Limb (tissue), 2 donors: ENCODE measurements at regions not wholly inside any gene's neighbourhood (a gene's known extent, or its start where the extent isn't known, plus 50 kb on each side); places are given as distances from the start of the nearest gene placed in this dataset.

Experiments
- DNase-seq, 2 donors: peaks; one replicate each; pipeline ENCODE4 v3.0.0-alpha.2; 2016; ENCODE audit errors: extremely low spot score in 2 of 2

DNA sequence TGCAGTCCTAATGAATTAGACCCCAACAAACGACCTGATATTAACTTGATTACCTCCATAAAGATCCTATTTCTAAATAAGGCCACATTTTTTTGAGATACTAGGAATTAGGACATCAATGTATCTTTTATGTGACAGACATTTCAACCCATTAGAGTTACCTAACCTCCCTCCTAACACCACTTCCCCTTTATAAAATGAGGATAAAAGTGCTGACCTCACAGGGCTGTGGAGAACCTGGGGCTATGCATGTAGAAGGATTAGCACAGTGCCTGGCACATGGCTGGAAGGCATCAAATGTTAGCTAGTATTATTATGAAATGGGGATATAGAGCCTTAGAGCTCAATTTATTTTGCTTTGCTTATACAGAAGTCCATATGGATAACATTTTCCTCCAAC lies 53.5 kb upstream of the LRRN1 start:
- no peak for DNase-seq

DNA sequence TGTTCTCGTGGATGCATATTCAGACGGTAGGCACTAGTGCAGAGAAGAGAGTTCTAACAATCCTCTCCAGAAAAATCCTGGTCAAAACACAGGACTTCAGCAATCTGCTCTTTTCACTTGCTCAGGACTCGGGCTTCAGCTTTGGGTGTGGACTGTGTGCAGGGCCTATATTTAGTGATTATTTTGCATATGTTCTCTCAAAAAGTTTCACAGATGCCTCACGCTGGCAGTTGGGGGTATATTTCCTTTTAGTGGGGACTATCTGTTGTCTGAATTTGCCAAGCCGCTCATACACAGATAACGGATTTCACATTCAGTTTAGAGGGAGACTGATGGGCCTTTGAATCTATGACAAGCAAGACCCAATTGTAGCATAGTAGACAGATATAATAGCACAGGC lies 54.4 kb upstream of the LRRN1 start:
- no peak for DNase-seq

DNA sequence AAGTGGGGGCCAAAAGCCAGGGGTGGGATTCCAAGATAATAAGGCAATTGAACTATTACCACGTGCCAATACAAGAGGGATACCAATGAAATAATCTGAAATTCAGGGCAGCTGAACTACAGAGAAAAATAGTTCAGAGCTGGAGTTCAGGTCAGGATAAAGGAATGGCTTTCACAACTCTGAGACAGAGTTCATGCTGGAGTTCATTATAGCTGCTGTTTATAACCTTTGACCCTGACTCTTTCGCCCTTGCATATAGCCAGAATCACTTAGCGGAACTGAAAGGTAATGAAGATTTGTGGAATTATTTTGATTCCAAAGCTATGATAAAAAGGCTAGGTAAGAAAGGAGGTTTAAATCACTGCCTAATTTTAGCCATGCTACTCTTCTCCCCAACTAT lies 55.5 kb upstream of the LRRN1 start:
- no peak for DNase-seq

DNA sequence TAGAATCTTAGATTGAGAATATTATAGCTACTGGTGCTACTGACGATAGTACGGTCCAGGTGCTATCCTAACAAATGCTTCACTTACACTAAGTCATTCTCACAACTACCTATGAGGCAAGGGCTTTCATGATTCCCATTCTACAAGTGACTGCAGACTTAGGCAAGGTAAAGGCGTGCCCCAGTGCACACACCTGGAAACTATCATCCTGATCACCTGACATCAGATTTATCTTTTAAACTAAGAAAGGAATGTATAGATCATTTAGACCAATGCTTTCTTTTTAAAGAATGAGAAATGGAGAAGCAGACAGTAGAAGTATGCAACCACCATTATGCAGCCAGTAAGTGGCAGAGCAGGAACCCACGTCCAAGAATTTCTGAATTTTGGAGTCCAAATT lies 59.2 kb upstream of the LRRN1 start:
- no peak for DNase-seq

DNA sequence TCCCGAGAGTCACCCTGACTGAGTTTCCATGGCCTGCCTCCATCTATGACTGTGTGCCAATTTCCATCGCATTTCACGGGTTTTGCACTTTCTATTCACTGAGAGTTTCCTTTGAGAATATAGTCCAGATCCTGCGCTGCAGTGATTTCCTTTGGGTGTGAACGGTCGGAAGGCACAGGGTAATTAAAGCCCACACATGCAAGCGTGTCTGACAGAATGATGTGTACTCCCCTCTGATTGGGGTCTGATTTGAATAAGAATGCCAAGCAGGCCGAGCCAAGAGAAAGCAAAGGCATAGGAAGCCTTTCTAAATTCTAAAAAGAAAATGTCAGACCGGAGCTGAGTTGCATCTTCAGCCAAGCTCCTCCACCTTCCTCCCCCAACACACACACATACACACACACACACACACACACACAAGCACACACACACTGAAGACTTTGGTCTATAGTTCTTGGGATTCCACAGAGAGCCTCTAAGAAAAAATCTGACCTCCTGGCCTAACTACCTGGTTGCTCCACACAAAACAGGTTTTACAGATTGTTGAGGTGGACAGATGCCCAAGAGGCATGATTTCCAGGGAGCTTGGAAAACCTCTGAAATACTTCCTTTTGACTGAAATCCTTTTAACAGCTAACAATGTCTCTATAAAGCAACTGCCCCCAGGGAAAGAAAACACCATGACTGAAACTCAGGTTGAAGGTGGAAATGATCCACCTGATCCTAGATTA lies 59.7 kb upstream of the LRRN1 start:
- no peak for DNase-seq

DNA sequence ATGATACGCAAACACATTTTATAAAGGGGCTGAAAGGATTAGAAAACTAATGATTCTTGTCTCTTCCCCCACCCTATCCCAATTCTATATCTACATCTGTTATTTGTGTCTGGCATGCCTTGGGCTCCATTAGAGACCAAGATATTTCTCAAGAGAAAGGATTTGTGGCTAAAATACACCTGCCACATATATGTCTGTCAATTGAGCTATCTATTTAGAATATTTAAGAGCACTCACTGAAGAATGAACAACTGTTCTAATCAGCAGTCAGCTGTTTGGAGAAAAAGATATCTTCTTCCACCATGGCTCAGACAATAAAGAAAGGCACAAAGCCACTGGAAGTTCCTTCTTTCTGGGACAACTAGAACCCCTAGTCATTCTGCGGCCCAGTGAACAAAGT lies 61.7 kb upstream of the LRRN1 start:
- peak in 1 of 2 donors; percentile 25 for DNase-seq

DNA sequence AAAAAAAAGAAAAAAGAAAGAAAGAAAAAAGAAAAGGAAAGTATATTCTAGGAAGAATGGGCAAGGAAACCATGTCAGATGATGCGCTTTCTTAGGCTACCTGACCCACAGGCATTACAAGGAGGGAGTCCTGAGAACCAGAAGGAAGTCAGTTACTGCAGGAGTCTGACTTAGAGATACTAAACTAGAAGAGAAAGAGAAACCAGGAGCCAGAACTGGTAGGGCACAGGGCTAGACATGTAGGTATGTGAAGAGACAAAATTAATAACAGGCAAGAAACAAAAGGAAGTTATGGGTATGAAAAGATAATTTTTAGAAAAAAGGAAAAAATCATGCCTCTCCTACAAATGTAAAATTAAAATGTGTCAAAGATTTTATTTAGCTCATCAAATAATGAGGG lies 63.3 kb upstream of the LRRN1 start:
- no peak for DNase-seq

DNA sequence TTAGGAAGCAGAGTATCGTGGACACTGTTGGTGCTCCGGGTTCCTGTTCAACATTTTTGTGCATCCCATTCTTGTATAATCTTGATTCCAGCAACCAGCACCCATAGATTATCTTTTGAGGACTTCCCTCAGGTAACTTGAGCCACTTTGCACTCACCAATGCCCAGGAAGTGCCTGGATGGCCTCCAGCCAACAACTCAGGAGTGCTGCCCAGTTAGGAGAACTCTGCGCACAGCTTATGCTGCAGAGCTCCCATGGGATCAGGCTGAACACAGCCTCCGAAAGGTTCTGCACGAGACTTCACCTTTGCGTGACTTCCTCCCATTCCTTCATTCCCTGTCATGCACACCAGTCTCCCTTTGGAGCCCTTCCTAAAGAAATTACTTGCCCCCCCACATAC lies 64.3 kb upstream of the LRRN1 start:
- no peak for DNase-seq

DNA sequence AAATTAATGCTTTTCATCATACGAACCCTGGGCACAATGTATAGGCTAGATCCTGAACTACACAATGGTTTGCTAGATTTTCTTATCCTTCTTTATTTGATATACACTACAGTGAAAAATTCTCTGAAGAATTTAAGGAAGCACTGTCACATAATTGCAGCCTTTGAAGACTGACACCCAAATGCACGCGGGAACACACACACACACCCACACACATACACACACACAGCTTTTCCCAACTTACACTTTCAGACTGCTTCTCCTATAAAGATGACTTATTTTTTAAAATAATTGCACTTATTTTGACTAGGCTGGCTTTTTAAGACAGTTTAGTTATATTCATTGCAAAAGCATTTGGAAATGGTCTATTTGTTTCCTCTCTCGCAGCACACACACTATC lies 70.0 kb upstream of the LRRN1 start:
- no peak for DNase-seq

DNA sequence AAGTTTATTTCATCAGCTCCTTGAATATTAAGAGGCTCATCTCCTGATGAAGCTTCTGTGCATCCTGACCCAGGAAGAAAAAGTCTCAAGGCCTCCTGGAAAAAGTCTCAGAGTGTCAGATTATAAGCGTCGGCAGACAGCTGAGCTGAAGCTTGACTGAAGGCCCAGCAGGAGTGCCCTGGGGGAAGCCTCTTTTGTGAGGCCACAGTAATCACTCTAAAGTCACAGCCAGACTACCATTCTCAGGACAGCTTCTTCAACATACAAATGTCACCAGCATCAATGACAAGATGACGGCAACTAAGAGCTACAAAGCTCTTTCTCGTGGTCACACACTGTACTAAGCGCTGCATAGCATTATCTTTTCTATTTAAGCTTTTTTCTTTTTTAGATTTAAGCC lies 72.7 kb upstream of the LRRN1 start:
- DNase-seq: no peak

DNA sequence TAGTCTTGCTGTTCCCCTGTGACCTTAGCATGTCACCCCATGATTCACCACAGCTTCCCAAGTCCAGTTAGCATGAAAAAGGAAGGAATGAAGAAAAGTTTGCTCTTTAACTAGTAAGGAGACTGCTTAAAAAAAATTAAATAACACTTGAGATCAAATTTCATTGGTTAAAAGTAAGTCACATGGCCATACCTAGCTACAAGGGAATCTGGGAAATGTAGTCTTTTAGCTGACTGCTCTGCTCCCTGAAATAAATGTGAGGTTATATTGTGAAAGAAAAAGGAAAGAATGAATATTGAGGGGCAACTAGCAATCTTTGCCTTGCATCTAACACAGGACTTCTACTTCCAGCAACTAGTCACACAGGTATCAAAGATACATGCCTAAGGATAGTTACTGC lies 84.7 kb upstream of the LRRN1 start:
- no peak for DNase-seq

DNA sequence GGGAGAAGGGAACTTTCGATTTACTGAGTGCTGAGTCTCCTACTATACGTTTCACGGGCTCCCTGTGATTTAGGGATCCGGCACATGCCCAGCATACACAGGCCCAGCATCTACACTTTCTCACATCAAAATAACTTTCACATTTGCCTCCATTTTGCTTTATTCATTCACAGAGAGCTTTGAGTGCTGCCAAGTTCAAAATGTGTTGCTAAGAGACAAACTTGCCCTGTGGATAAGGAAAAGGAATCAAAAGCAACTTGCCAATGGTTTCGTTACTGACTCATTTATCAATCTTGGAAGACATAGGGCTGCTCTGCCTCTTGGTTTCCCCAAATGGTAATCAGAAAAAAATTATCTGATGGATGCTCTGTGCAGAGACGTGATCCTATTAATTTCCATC lies 86.3 kb upstream of the LRRN1 start:
- DNase-seq: no peak

DNA sequence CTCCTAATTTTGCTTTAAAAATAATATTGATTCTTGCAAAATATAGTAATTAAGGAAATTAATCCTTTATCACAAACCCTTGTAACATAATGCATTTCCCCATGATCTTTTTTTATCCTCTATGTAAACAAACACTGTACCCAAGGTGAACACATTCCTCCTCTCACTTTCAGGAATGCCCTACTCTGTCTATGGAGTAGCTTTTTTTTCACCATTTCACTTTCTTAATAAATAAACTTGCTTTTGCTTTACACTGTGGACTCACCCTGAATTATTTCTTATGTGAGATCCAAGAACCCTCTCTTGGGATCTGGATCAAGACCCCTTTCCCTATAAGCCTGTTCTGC lies 90.5 kb upstream of the LRRN1 start:
- DNase-seq: no peak

DNA sequence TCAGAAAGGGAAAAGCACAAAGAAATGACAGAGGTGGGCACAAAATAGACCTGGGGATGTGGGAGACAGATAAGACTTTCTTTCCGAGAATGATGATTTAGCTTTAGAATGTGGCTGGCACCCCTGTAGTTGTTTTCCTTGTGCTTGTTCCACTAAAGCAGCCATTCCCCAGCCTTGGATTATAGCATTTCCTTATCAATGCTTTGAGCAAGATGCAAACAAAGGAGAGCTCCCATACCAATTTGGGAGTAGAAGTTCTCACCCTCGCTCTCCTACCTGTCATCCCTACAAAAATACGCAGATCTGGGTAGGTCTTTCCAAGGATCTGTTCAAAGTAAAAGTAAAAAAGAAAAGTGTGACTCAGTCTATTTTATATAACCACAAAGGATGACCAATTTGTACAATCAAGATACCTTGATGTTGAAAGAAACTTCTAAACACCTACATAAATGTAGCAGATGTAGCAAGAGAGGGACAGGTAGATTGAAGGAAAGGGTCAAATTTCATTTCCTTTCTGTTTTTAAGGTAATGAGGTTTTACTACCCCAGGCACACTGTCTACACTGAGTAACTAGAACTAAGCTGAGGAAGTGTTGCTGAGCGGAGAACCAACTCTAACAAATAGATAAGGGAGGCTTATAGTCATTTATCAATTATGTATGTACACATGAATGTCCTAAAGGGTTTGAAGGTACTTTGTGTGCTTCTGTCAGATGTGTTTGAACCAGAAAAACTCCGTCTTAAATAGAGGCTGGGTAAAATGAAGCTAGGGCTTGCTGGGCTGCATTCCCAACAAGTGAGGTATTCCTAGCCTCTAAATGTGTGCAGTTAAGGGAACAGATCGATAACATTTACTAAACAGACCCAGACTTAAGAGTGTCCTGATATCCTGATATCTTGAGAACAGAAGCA lies 91.1 kb upstream of the LRRN1 start:
- DNase-seq: no peak

DNA sequence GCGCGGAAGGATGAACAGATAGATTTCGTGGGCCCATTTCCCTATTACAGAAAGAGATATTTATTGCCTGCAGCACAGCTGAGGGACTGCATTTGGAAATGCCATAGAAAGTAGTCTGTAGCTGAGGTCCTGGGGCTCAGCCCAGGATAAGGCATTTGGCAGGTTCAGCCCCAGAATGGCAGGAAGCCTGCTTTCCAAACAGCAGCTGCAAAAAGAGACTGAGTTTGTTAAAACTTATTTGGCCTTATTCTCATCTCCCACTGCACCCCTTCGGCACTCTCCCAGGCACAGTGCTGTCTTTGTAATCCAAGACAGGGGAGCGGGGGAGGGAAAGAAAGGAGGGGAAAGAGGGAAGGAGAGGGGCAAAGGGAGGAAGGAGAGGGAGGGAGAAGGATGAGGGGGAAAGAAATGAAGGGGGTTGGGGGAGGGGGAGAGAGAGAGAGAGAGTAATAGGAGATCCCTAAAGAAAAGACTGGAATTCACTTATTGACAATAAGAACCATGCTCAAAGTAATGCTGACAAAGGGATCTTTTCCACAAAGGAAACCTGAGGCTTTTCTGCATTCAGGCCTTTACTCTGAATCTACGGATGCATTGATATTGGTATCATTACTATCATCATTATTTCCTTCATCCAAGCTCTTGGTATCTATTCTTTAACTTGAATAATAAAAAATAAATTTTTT lies 94.0 kb upstream of the LRRN1 start:
- peak; percentile 66 to 84 for DNase-seq

DNA sequence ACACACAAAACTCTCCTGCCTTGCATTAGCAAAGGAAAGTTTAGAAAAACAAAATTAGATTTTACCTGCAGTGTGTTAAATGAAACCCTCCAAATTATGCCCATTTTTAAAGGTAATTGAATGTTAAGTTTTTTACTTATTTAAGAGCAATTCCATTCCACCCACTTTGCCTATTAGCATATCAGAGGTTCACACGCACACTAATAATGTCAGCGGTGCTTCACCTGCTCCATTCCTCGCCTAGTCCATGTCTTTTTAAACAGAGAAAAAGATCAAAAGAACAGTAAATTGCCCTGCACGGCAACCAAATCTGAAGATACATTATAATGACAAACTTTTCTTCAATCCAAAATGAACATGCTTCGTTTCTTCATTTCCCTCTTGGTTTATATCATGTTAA lies 97.3 kb upstream of the LRRN1 start:
- DNase-seq: no peak

DNA sequence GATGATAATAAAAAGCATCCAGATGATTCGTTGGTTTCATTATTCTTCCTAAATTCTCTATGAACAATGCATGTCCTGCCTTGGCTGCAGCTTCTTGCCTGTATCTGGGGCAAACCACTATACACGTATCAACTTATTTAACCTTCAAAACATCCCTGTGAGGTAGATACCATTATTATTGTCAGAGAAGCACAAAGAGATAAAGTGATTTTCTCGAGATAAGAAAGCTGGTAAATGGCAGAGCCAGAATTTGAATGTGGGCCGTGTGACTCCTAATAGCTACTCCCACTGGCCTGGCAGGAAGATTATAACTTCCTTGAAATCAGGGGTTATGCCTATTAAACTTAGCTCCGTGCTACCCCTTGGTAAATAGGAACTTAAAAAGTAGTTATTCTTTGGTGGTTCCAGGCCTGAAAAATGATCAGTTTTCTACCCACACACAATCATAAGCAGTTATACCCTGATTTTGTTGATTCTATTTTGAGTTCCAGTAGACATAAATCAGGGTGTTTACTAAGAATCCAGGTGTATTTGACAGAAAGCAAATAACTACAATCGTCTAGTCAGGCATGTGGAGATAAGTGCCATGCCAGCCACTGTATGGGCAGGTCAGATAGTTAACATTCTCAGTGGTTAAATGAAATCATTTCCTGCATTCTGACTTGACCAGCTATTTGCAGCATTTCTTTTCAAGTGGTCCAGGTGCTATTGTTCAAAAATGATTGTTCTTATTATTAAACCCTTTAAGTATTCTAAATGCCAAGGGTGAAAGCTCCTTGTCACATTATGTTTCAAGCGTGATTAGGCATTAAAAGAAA lies 99.2 kb upstream of the LRRN1 start:
- no peak for DNase-seq

DNA sequence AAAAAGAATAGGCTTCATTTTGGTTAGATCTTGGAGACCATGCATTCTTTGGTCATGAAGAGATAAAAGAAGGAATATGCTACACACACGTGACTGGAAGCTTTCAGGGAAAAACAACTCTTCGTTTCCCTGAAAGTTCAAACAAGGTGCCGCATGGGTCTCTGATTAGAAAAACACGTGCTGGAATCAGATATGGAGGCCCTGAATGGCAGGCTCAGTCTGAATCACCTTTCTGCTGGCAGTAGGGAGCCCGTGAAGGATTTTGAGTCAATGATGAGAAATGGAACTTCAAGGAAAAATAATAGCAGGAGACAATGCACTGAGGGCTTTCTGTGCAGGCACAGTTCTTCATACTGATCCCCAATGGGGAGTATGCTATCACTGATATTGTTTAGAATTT lies 99.8 kb upstream of the LRRN1 start:
- no peak for DNase-seq

DNA sequence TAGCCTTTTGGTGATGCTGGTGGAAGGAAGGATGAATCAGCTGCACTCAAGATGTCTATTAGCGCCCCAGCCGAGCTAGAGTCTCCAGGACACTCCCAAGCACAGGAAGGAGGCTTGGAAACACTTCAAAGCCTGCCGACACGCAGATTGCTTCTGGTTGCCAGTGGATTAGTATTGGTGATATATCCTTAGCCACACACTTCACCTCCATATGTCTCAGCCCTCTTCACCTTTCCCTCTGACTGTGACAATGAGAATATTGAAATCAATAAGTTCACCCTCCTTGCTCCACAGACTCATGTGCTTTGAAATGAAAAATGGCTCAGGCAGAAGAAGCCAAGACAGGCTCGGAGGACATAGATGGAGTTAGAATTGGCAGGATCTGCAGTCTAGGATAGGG lies 102.9 kb upstream of the LRRN1 start:
- no peak for DNase-seq

DNA sequence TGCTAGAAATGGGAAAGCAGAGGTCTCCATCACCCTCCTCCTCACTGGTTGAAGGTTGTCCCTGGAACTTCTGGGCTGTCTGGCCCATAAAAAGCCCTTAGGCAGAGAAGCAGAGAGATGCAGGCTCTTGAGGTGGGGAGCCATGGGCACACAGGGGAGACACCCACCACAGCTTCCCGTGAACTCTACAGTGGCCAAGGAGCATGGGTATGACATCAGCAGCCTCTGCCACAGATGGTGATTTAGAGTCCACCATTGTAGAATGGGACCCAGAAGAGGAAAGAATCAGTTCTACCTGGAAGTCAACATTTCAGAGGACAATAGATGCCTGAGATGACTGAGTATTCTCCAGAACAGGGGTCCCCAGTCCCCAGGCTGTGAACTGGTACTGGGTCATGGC lies 105.6 kb upstream of the LRRN1 start:
- DNase-seq: no peak

DNA sequence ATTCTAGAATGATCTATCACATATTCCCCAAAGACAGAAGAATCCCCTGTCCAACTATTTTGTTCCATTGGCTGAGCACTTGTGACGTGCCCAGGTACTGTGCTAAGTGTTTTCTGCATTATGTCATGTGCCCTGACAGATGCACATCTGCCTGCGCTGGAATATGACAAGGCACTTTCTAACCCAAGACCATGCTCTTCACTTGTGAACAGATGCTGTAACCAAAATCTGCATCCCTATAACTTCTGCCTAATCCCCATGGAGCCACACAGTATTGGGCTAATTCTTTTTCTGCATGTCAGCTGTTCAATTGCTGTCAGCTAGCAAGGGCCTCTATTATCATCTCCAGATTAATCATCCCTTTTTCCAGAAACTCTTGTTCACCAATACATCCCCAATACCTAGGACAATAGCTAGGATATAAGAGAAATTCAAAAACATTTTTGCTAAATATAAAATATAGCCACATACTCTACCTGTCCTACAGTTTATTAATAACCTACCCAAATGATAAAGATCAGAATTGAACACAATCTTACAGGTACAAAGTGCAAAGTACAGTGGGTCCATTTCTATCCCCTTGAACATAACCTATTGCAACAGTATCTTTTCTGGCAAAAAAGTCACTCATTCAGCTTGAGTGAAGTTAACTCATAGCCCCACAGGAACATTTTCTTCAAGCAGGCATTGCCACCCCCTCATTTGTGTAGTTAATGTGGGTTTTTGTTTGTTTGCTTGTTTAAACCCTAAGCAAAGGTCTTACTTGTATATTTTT lies 109.4 kb upstream of the LRRN1 start:
- no peak for DNase-seq
